ENCODE measurements at regions not wholly inside any gene's neighbourhood (a gene's known extent, or its start where the extent isn't known, plus 50 kb on each side); places are given as distances from the start of the nearest gene placed in this dataset.

DNA sequence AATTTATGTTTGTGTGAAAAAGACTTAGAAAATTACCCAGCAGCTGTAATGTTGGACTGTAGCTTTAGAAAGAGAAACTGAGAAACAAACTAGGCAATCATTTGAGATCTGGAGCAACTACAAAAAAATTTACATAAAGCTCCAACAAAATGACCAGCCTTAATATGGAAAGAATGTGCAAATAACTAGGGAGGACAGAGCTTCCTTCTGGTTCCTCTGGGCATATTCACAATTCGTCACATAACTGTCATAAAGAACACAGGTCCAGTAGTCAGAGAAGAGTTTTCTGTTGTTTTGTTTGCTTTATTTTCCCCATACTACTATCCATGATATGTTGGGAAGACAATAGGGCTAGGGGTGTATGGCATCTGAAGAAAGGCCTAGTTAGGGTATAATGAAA lies 416.8 kb upstream of the DSEL start:
- H3K4me1 ChIP-seq (ENCODE audit: control insufficient read depth, extremely low read depth, insufficient read depth, low read length), result peaks cover 5% of the 10 kb centered on the region
- no peak overlapping the region for H3K4me2 ChIP-seq (ENCODE audit: extremely low read depth, insufficient read depth, low read length)
- no peaks in the 10 kb centered on the region for H3K9me3 ChIP-seq (ENCODE audit: control insufficient read depth, insufficient read depth, low read depth, low read length)
- no peaks in the 10 kb centered on the region for H3K36me3 ChIP-seq (ENCODE audit: control insufficient read depth, insufficient read depth, low read length)
- no peaks in the 10 kb centered on the region for H4K20me1 ChIP-seq (ENCODE audit: control insufficient read depth, extremely low read depth, insufficient read depth, low read length)
- H3K79me2 ChIP-seq (ENCODE audit: control insufficient read depth, insufficient read depth, low read length), result no peaks in the 10 kb centered on the region
- H3K27me3 ChIP-seq (ENCODE audit: control insufficient read depth, insufficient read depth, low read length), result no peaks in the 10 kb centered on the region
- H3K4me3 ChIP-seq (replicated peaks in 1 of 4; ENCODE audit: control extremely low read depth in 1 of 4, insufficient read depth in 1 of 4, low read depth in 3 of 4, low read length in 4 of 4), result no peak overlapping the region
- no peak overlapping the region for H3K27ac ChIP-seq (ENCODE audit: insufficient read depth, low read length)
- H2AFZ ChIP-seq (ENCODE audit: low read length), result no peak overlapping the region
- TF ChIP-seq CTCF (conservative IDR thresholded peaks at IDR 0.05 in 1 of 2, IDR thresholded peaks at IDR 0.05 in 1 of 2; ENCODE audit: low read depth in 1 of 2, low read length in 2 of 2), result no peak
- no peak for TF ChIP-seq EZH2 (IDR thresholded peaks at IDR 0.05; ENCODE audit: low read length, missing control alignments)
- no peak overlapping the region for H3K9ac ChIP-seq (ENCODE audit: insufficient read depth, low read length)
- no peak for DNase-seq (ENCODE audit: low read depth in 2 of 2)

DNA sequence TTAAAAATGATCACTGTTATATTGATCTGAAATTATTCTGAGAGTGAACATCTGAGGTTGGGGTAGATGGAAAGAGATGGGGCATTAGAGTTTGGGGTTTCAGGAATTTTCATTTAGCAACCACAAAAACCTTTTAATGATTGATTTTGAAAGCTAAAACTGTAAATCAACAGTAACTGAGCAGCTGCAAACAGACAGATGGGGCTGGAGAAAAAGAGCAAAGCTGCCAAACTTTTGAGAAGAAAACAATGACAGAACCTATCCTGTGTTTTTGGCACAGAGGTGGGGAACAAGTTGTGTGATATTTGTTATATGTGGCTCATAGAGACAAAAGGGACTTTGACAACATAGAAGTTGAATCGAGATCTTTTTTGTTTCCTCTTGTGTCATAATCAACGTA lies 415.8 kb upstream of the DSEL start:
- H3K79me2 ChIP-seq (ENCODE audit: control insufficient read depth, insufficient read depth, low read length), result no peaks in the 10 kb centered on the region
- no peak overlapping the region for H3K9ac ChIP-seq (ENCODE audit: insufficient read depth, low read length)
- no peaks in the 10 kb centered on the region for H4K20me1 ChIP-seq (ENCODE audit: control insufficient read depth, extremely low read depth, insufficient read depth, low read length)
- TF ChIP-seq EZH2 (IDR thresholded peaks at IDR 0.05; ENCODE audit: low read length, missing control alignments) (no peak), CTCF (conservative IDR thresholded peaks at IDR 0.05 in 1 of 2, IDR thresholded peaks at IDR 0.05 in 1 of 2; ENCODE audit: low read depth in 1 of 2, low read length in 2 of 2) (no peak)
- no peaks in the 10 kb centered on the region for H3K9me3 ChIP-seq (ENCODE audit: control insufficient read depth, insufficient read depth, low read depth, low read length)
- no peak overlapping the region for H3K4me3 ChIP-seq (replicated peaks in 1 of 4; ENCODE audit: control extremely low read depth in 1 of 4, insufficient read depth in 1 of 4, low read depth in 3 of 4, low read length in 4 of 4)
- H3K4me2 ChIP-seq (ENCODE audit: extremely low read depth, insufficient read depth, low read length), result no peak overlapping the region
- peaks cover 5% of the 10 kb centered on the region for H3K4me1 ChIP-seq (ENCODE audit: control insufficient read depth, extremely low read depth, insufficient read depth, low read length)
- H2AFZ ChIP-seq (ENCODE audit: low read length), result no peak overlapping the region
- DNase-seq (ENCODE audit: low read depth in 2 of 2), result peak in 1 of 2 donors; percentile 7
- H3K36me3 ChIP-seq (ENCODE audit: control insufficient read depth, insufficient read depth, low read length), result no peaks in the 10 kb centered on the region
- H3K27ac ChIP-seq (ENCODE audit: insufficient read depth, low read length), result no peak overlapping the region
- no peaks in the 10 kb centered on the region for H3K27me3 ChIP-seq (ENCODE audit: control insufficient read depth, insufficient read depth, low read length)

- no peak overlapping the region for H3K4me2 ChIP-seq (ENCODE audit: extremely low read depth, insufficient read depth, low read length)
- H3K27ac ChIP-seq (ENCODE audit: insufficient read depth, low read length), result no peak overlapping the region
- H4K20me1 ChIP-seq (ENCODE audit: control insufficient read depth, extremely low read depth, insufficient read depth, low read length), result no peaks in the 10 kb centered on the region
- H3K36me3 ChIP-seq (ENCODE audit: control insufficient read depth, insufficient read depth, low read length), result no peaks in the 10 kb centered on the region
- no peak overlapping the region for H3K4me3 ChIP-seq (replicated peaks in 1 of 4; ENCODE audit: control extremely low read depth in 1 of 4, insufficient read depth in 1 of 4, low read depth in 3 of 4, low read length in 4 of 4)
- TF ChIP-seq CTCF (conservative IDR thresholded peaks at IDR 0.05 in 1 of 2, IDR thresholded peaks at IDR 0.05 in 1 of 2; ENCODE audit: low read depth in 1 of 2, low read length in 2 of 2) (no peak), EZH2 (IDR thresholded peaks at IDR 0.05; ENCODE audit: low read length, missing control alignments) (no peak)
- no peak overlapping the region for H3K9ac ChIP-seq (ENCODE audit: insufficient read depth, low read length)
- no peaks in the 10 kb centered on the region for H3K27me3 ChIP-seq (ENCODE audit: control insufficient read depth, insufficient read depth, low read length)
- H3K9me3 ChIP-seq (ENCODE audit: control insufficient read depth, insufficient read depth, low read depth, low read length), result no peaks in the 10 kb centered on the region
- DNase-seq (ENCODE audit: low read depth in 2 of 2), result peak; percentile 8 to 23
- peaks cover 5% of the 10 kb centered on the region for H3K4me1 ChIP-seq (ENCODE audit: control insufficient read depth, extremely low read depth, insufficient read depth, low read length)
- H2AFZ ChIP-seq (ENCODE audit: low read length), result no peak overlapping the region
- no peaks in the 10 kb centered on the region for H3K79me2 ChIP-seq (ENCODE audit: control insufficient read depth, insufficient read depth, low read length)
These were observed 410.7 kb upstream of the DSEL start for GRCh38 chr18:67926929-67927864.
